Progenitor cell of endocrine pancreas (in vitro differentiated cells): ENCODE measurements at regions not wholly inside any gene's neighbourhood (a gene's known extent, or its start where the extent isn't known, plus 50 kb on each side); places are given as distances from the start of the nearest gene placed in this dataset.
"Not testable (repeated sequence)": the region's sequence is repeated elsewhere in the genome, so short reads cannot be mapped to it uniquely, and the experiment has no call there.

ENCODE experiments used
- DNase-seq: peaks from one replicate; pipeline ENCODE4 v3.0.0; 2021; ENCODE audit warnings: low spot score; ENCODE audit not compliant: unreplicated experiment
- H3K27ac Mint-ChIP-seq: 2 replicates; pipeline ENCODE4 v1.8.0; 2021; ENCODE audit warnings: mild to moderate bottlenecking, moderate library complexity, mixed read lengths
- H3K27me3 Mint-ChIP-seq: 2 replicates; pipeline ENCODE4 v1.8.0; 2021; ENCODE audit warnings: mixed read lengths
- H3K36me3 Mint-ChIP-seq: 2 replicates; pipeline ENCODE4 v1.8.0; 2022; ENCODE audit warnings: mixed read lengths; ENCODE audit not compliant: insufficient read depth
- H3K4me1 Mint-ChIP-seq: 2 replicates; pipeline ENCODE4 v1.8.0; 2021; ENCODE audit warnings: low read depth, mixed read lengths
- H3K4me3 Mint-ChIP-seq: 2 replicates; pipeline ENCODE4 v1.8.0; 2021; ENCODE audit warnings: low read depth, mild to moderate bottlenecking, moderate library complexity, mixed read lengths
- H3K9me3 Mint-ChIP-seq: 2 replicates; pipeline ENCODE4 v1.8.0; 2021; ENCODE audit warnings: low read depth, mixed read lengths
- TF ChIP-seq, protein P1 (sequence below): fragments of 200-600 bp; sonication (generic); IDR thresholded peaks from one replicate; pipeline ENCODE4 v1.5.0; 2021; ENCODE audit warnings: antibody characterized with exemption, mild to moderate bottlenecking; ENCODE audit not compliant: unreplicated experiment

DNA sequence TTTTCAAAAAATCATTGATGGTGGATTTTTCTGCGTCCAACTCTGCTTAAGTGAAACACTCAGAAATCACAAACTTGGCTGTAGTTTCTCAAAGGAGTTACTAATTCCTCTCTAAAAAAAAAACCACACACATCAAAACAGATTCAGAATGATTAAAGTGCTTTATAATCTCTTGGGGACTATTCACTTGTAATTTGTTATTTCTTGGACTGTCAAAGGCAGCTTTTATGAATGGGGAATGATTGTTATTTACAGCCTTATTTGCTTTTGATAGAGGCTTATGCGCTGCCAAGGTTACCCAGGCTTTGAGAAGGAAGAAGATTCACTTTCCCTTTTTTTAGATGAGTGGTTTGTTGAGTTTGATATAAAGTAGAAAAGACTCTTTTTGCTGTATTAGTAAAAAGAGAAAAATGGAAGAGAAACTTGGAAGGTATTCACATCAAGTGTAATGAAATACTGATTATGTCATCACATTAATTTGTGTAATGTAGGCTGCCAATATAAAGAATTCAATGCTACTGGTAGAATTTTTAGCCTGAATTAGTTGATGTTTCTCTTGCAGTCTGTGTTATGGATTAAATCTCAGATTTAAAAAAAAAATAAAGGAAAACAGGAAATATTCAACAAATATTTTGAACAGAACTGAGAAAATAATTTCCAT lies 381.0 kb upstream of the SASH1 start:
- H3K4me1 Mint-ChIP-seq: peaks cover 4% of the 10 kb centered on the region
- no peak overlapping the region for H3K27ac Mint-ChIP-seq
- H3K27me3 Mint-ChIP-seq: no peaks in the 10 kb centered on the region
- peaks cover 6% of the 10 kb centered on the region for H3K9me3 Mint-ChIP-seq
- DNase-seq: no peak
- H3K4me3 Mint-ChIP-seq: no peak overlapping the region
- TF ChIP-seq, protein P1, sequence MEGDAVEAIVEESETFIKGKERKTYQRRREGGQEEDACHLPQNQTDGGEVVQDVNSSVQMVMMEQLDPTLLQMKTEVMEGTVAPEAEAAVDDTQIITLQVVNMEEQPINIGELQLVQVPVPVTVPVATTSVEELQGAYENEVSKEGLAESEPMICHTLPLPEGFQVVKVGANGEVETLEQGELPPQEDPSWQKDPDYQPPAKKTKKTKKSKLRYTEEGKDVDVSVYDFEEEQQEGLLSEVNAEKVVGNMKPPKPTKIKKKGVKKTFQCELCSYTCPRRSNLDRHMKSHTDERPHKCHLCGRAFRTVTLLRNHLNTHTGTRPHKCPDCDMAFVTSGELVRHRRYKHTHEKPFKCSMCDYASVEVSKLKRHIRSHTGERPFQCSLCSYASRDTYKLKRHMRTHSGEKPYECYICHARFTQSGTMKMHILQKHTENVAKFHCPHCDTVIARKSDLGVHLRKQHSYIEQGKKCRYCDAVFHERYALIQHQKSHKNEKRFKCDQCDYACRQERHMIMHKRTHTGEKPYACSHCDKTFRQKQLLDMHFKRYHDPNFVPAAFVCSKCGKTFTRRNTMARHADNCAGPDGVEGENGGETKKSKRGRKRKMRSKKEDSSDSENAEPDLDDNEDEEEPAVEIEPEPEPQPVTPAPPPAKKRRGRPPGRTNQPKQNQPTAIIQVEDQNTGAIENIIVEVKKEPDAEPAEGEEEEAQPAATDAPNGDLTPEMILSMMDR: no peak
- H3K36me3 Mint-ChIP-seq: peaks cover 2% of the 10 kb centered on the region

DNA sequence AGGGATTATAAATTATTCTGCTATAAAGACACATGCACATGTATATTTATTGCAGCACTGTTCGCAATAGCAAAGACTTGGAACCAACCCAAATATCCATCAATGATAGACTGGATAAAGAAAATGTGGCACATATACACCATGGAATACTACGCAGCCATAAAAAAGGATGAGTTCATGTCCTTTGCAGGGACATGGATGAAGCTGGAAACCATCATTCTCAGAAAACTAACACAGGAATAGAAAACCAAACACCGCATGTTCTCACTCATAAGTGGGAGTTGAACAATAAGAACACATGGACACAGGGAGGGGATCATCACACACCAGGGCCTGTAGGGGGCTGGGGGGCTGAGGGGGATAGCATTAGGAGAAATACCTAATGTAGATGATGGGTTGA lies 377.2 kb upstream of the SASH1 start:
- not testable (repeated sequence) for H3K36me3 Mint-ChIP-seq, H3K4me3 Mint-ChIP-seq, H3K9me3 Mint-ChIP-seq, DNase-seq, H3K27me3 Mint-ChIP-seq, H3K27ac Mint-ChIP-seq, H3K4me1 Mint-ChIP-seq

DNA sequence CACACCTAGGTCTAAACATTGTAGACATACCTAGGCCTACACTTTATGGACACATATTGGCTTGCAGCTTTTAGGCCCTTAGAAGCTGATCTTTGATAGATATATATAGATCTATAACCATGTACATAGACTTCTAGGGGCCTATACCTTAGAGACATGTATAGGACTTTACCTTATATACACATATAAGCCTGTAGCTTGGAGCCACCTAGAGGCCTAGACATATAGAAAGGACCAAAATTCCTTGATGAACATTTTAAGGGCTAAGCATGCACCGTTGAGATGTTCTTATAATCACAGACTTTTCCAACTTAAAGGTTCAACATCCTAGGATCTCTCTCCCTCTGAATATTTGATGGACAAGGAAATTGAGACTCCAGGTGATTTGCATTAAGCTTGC lies 371.7 kb upstream of the SASH1 start:
- Mint-ChIP-seq H3K27ac (no peak overlapping the region), H3K27me3 (no peaks in the 10 kb centered on the region), H3K4me3 (no peak overlapping the region), H3K9me3 (no peaks in the 10 kb centered on the region), H3K36me3 (peaks cover 1% of the 10 kb centered on the region), H3K4me1 (peaks cover 7% of the 10 kb centered on the region)
- no peak for DNase-seq
- TF ChIP-seq, protein P1: peak; percentile 20

DNA sequence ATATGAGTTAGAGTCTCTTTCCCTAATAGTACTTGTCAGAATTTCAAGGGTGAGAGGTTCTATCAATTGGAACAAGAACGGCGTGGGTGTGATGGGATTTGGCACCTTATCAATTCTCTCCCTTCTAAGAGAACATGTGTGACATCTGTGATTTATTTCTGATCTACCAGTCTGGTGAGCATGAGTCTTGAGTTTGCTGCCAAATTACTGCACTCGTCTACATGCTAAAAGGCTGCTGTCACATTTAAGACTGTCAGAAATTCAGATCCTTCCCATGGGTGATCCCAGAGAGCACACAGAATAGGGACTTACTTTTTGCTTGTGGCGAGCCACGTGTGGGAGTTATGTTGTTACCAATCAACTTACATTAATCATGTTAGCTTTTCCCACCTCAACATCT lies 370.2 kb upstream of the SASH1 start:
- Mint-ChIP-seq H3K27ac (no peak overlapping the region), H3K9me3 (no peaks in the 10 kb centered on the region), H3K4me1 (peaks cover 9% of the 10 kb centered on the region), H3K36me3 (no peaks in the 10 kb centered on the region), H3K27me3 (no peaks in the 10 kb centered on the region), H3K4me3 (no peak overlapping the region)
- no peak for DNase-seq
- TF ChIP-seq, protein P1: no peak

DNA sequence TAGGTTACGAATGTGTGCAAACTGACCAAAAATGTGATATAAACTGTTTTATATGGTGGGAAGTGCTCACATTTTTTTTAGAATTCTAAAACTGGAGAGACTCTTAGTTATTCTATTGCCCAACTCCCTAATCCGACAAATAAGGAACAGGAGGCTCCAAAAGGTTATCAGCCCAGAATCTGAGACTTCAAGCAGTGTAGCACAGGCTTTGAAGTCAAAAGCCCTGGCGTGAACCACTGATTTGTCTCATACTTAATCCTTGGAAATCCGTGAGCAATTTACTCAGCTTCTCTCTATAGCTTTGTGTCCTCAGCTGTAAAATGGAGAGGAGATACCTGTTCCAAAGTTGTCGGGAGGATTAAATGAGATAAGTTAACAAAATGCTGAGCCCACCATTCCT lies 368.8 kb upstream of the SASH1 start:
- DNase-seq: no peak
- TF ChIP-seq, protein P1: no peak
- Mint-ChIP-seq H3K27ac (no peak overlapping the region), H3K27me3 (peaks cover 3% of the 10 kb centered on the region), H3K36me3 (no peaks in the 10 kb centered on the region), H3K4me1 (peaks cover 18% of the 10 kb centered on the region), H3K4me3 (no peak overlapping the region), H3K9me3 (no peaks in the 10 kb centered on the region)

DNA sequence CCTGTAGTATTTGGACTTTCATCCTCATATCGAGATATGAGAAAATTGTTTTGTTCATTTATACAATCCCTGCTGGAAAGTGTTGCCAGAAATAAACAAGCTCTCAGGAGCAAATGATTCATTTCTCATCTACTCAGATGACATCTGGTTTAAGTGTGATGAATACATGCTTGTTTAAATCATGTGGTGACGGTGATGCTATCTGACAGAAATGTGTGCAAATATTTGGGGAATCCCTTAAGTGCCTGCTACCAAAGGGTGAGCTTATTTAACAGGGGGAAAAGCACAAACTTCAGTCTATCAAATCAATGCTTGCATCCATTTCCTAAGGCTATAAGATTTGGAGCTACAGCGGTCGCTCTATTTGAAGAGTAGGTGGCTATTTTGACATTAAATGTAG lies 368.3 kb upstream of the SASH1 start:
- H3K27me3 Mint-ChIP-seq: peaks cover 3% of the 10 kb centered on the region
- DNase-seq: no peak
- peaks cover 18% of the 10 kb centered on the region for H3K4me1 Mint-ChIP-seq
- H3K27ac Mint-ChIP-seq: no peak overlapping the region
- no peaks in the 10 kb centered on the region for H3K36me3 Mint-ChIP-seq
- no peak overlapping the region for H3K4me3 Mint-ChIP-seq
- TF ChIP-seq, protein P1: no peak
- no peaks in the 10 kb centered on the region for H3K9me3 Mint-ChIP-seq
